Heart right ventricle (tissue), 16 donors: ENCODE measurements at regions not wholly inside any gene's neighbourhood (a gene's known extent, or its start where the extent isn't known, plus 50 kb on each side); places are given as distances from the start of the nearest gene placed in this dataset.
A peak's percentile ranks its signal among the peaks of the same experiment; 100 is the strongest.

Source experiments
- ATAC-seq, 8 donors: fragments of 200-7000 bp; cut with Tn5 transposase; one replicate each; pipeline ENCODE4 v1.9.1; 2020; ENCODE audit warnings: mild to moderate bottlenecking in 8 of 8, moderate library complexity in 8 of 8, moderate number of reproducible peaks in 1 of 8
- DNase-seq, 2 donors: peaks; one replicate each; pipeline ENCODE4 v3.0.0-alpha.2; 2020
- H3K27ac ChIP-seq, 10 donors: fragments of 200-600 bp; sonication (generic) in 2 of 10; one replicate each; pipeline versions ENCODE4 v1.5.0 to v1.8.0; 2020 to 2022; ENCODE audit warnings: mild to moderate bottlenecking in 3 of 10
- H3K27me3 ChIP-seq, 7 donors: fragments of 200-600 bp; one replicate each; pipeline ENCODE4 v1.8.0; 2021 to 2022; ENCODE audit warnings: mild to moderate bottlenecking in 2 of 7
- H3K36me3 ChIP-seq, 9 donors: fragments of 200-600 bp; sonication (generic) in 1 of 9; one replicate each; pipeline versions ENCODE4 v1.5.0 to v1.8.0; 2020 to 2022; ENCODE audit warnings: mild to moderate bottlenecking in 2 of 9
- H3K4me1 ChIP-seq, 9 donors: fragments of 200-600 bp; sonication (generic) in 1 of 9; one replicate each; pipeline versions ENCODE4 v1.5.0 to v1.8.0; 2020 to 2022; ENCODE audit warnings: mild to moderate bottlenecking in 4 of 9
- H3K4me3 ChIP-seq, 10 donors: fragments of 200-600 bp; sonication (generic) in 2 of 10; one replicate each; pipeline versions ENCODE4 v1.5.0 to v1.8.0; 2020 to 2022; ENCODE audit warnings: mild to moderate bottlenecking in 7 of 10, moderate library complexity in 2 of 10
- H3K9me3 ChIP-seq, 11 donors: fragments of 200-600 bp in 10 of 11; sonication (generic) in 2 of 11; one replicate each; pipeline versions ENCODE4 v1.5.0 to v1.8.0; 2013 to 2022; ENCODE audit warnings: mild to moderate bottlenecking in 2 of 11, control low read depth in 1 of 11, moderate library complexity in 1 of 11
- WGBS, 2 donors: extraction: QIAGEN DNeasy Blood & Tissue Kit; methylation state at CpG; one replicate each; pipeline ENCODE4 v1.1.7; 2013; ENCODE audit warnings: inconsistent platforms in 1 of 2; 5-methylcytosine and 5-hydroxymethylcytosine counted together
- intact Hi-C, 10 donors: fragments of 100-400 bp; cut with DNase I; formaldehyde crosslinking; loops; one replicate each; pipeline versions ENCODE4 v1.11.1 to v1.14.2; 2022
- TF ChIP-seq, protein P1 (sequence below), 9 donors: fragments of 200-600 bp; sonication (generic) in 2 of 9; IDR thresholded peaks; one replicate each; pipeline versions ENCODE4 v1.5.0 to v1.8.0; 2021 to 2022; ENCODE audit warnings: antibody characterized with exemption in 9 of 9, mild to moderate bottlenecking in 5 of 9, moderate library complexity in 1 of 9
- donor health status: Arrhythmogenic right ventricular cardiomyopathy.
- donor health status: ischemic (EF 13 %, LVEDD 7.1; RV severe dilation, severe dysfunction).
- donor health status: healthy with polysubstance abuse.
- donor health status: DM: no; HTN: yes; CAD: no.
- donor health status: DM: no; HTN: no; CAD: no.
- donor health status: ischemic (EF 25% LVEDD 6.9; RV normal size, moderate dysfunction).
- donor health status: ischemic (EF 25% LVEDD 5.7; RV mildly dilated, moderate dysfunction).
- donor health status: healthy.
- donor health status: DM: yes; HTN: yes; CAD: no.
- donor health status: Ischemic cardiomyopathy.
- donor health status: ischemic (EF 35%, LVEDD 5.7; RV mildly dilated, moderate dysfunction).
- donor health status: nonischemic (EF 11% LVEDD 7.7; RV severe dilation, severe dysfunction).
- donor health status: DM: yes; HTN: yes; CAD: no.
- donor health status: PGD.
- donor health status: ischemic (EF 29% LVEDD 5.4; RV normal size, mild dysfunction).
- donor health status: nonischemic (EF 23%, LVEDD 6.1; RV moderate dilation, normal function).

DNA sequence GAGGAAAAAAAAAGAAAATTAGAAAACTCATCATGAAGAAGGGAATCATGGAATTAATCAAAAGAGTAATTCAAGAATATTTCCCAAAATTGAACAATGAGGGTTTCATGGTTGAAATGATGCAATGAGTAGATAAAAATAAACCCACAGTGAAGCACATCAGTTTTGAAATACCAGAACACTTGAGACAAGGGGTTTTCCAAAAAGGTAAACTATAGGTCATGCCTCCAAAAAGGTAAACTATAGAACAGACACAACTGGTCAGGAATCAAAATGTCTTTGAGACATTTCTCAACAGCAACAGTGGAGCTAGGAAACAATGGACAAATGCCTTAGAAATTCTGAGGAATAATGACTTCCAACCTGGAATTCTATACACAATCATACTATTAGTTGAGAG lies 60.2 kb upstream of the PCSK5 start:
- DNase-seq: no peak
- Histone ChIP-seq H3K4me3 (no peak overlapping the region), H3K36me3 (no peaks in the 10 kb centered on the region), H3K4me1 (peaks cover 0 to 16% (median 3%) of the 10 kb centered on the region in 9 donors), H3K9me3 (peaks cover 0 to 4% (median 0%) of the 10 kb centered on the region in 11 donors), H3K27ac (no peak overlapping the region), H3K27me3 (no peaks in the 10 kb centered on the region)
- TF ChIP-seq, protein P1, sequence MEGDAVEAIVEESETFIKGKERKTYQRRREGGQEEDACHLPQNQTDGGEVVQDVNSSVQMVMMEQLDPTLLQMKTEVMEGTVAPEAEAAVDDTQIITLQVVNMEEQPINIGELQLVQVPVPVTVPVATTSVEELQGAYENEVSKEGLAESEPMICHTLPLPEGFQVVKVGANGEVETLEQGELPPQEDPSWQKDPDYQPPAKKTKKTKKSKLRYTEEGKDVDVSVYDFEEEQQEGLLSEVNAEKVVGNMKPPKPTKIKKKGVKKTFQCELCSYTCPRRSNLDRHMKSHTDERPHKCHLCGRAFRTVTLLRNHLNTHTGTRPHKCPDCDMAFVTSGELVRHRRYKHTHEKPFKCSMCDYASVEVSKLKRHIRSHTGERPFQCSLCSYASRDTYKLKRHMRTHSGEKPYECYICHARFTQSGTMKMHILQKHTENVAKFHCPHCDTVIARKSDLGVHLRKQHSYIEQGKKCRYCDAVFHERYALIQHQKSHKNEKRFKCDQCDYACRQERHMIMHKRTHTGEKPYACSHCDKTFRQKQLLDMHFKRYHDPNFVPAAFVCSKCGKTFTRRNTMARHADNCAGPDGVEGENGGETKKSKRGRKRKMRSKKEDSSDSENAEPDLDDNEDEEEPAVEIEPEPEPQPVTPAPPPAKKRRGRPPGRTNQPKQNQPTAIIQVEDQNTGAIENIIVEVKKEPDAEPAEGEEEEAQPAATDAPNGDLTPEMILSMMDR (IDR thresholded peaks at IDR 0.05): no peak
- intact Hi-C loops: no loop called here
- ATAC-seq: no peak

DNA sequence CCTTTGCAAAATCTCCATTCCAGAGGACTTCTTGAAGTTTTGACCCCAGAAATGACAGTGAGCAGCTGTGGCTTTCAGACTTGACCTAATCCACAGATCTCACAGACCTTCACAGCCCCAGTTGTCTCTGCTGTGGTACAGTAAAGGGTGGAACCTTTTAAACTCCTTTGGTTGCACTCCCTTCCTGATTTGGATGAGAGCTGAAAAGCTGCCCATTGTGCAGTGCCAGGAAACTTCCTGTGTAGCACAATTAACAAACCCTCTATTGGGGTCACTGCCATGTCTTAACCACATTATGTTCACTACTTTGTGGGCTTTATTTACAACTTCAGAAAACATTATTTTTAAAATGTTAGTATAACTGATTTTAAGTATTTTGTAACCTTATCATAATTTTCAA lies 56.7 kb upstream of the PCSK5 start:
- Histone ChIP-seq H3K9me3 (peaks cover 0 to 4% (median 0%) of the 10 kb centered on the region in 11 donors), H3K27me3 (no peaks in the 10 kb centered on the region), H3K4me3 (no peak overlapping the region), H3K27ac (peak overlapping the region in 2 of 10 donors; percentile 0 to 45), H3K4me1 (peaks cover 0 to 5% (median 0%) of the 10 kb centered on the region in 9 donors), H3K36me3 (no peaks in the 10 kb centered on the region)
- ATAC-seq: peak in 4 of 8 donors; percentile 38 to 61 (median 54)
- TF ChIP-seq, protein P1 (IDR thresholded peaks at IDR 0.05): no peak
- peak in 1 of 2 donors; percentile 6 for DNase-seq
- intact Hi-C loops: no loop called here

DNA sequence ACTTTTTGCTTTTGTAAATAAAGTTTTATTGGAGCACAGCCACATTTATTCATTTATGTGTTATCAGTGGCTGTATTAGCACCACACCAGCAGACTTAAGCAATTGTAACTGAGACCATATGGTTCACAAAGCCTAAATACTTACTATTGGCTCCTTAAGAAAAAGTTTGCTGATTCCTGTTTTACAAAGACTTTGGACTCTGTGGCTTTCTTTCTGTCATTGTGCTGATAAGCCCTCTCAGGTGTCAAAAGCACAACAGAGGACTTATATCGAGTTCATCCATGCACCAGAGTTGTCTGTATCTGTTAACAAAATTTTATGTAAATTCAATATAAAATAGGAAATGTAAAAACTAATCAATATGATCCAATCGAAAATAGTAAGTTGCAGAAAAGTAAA lies 55.6 kb upstream of the PCSK5 start:
- H3K27me3 ChIP-seq: no peaks in the 10 kb centered on the region
- H3K4me1 ChIP-seq: peaks cover 0 to 5% (median 0%) of the 10 kb centered on the region in 9 donors
- no peak for DNase-seq
- peak overlapping the region in 3 of 10 donors; percentile 0 to 42 (median 36) for H3K27ac ChIP-seq
- ATAC-seq: no peak
- H3K4me3 ChIP-seq: no peak overlapping the region
- H3K36me3 ChIP-seq: no peaks in the 10 kb centered on the region
- WGBS, 2 donors: 77 to 82% methylated on average over 2 of the region's 2 CpGs
- intact Hi-C loops: no loop called here
- H3K9me3 ChIP-seq: peaks cover 0 to 4% (median 0%) of the 10 kb centered on the region in 11 donors
- TF ChIP-seq, protein P1 (IDR thresholded peaks at IDR 0.05): no peak
